GDM1 (cell line): ENCODE measurements at regions not wholly inside any gene's neighbourhood (a gene's known extent, or its start where the extent isn't known, plus 50 kb on each side); places are given as distances from the start of the nearest gene placed in this dataset.

Source experiments
- DNase-seq: peaks from one replicate; lab custom pipeline; 2025; lab: John Stamatoyannopoulos, UW

GRCh38 chr18:54020156-54020745 lies 204.2 kb downstream of the MBD2 start:
- no peak for DNase-seq

GRCh38 chr18:54019641-54020040 lies 204.8 kb downstream of the MBD2 start:
- no peak for DNase-seq

GRCh38 chr18:54013452-54013851 lies 211.0 kb downstream of the MBD2 start:
- no peak for DNase-seq

- no peak for DNase-seq
These were observed 219.6 kb downstream of the MBD2 start for GRCh38 chr18:54004828-54005227.

- no peak for DNase-seq
These were observed 221.3 kb downstream of the MBD2 start for GRCh38 chr18:54003195-54003594.

- DNase-seq: no peak
These were observed 227.4 kb downstream of the MBD2 start for GRCh38 chr18:53997064-53997463.

GRCh38 chr18:53994016-53994415 lies 230.5 kb downstream of the MBD2 start:
- no peak for DNase-seq

- DNase-seq: no peak
These were observed 232.7 kb downstream of the MBD2 start for GRCh38 chr18:53991805-53992204.

- no peak for DNase-seq
These were observed 233.3 kb downstream of the MBD2 start for GRCh38 chr18:53991202-53991601.

- no peak for DNase-seq
These were observed 234.0 kb downstream of the MBD2 start for GRCh38 chr18:53990485-53990884.

GRCh38 chr18:53984021-53984420 lies 240.4 kb downstream of the MBD2 start:
- DNase-seq: no peak

- no peak for DNase-seq
These were observed 253.1 kb downstream of the MBD2 start for GRCh38 chr18:53971331-53971730.

GRCh38 chr18:53952700-53953099 lies 271.8 kb downstream of the MBD2 start:
- no peak for DNase-seq

- DNase-seq: no peak
These were observed 273.9 kb downstream of the MBD2 start for GRCh38 chr18:53950545-53950944.

- DNase-seq: no peak
These were observed 275.5 kb downstream of the MBD2 start for GRCh38 chr18:53948991-53949390.

- DNase-seq: no peak
These were observed 277.3 kb downstream of the MBD2 start for GRCh38 chr18:53947092-53947640.

- no peak for DNase-seq
These were observed 277.9 kb downstream of the MBD2 start for GRCh38 chr18:53946594-53946993.

GRCh38 chr18:53944721-53945120 lies 279.7 kb downstream of the MBD2 start:
- DNase-seq: no peak

GRCh38 chr18:53943326-53943860 lies 281.1 kb downstream of the MBD2 start:
- no peak for DNase-seq

GRCh38 chr18:53941601-53942338 lies 282.7 kb downstream of the MBD2 start:
- no peak for DNase-seq

GRCh38 chr18:53937037-53937436 lies 287.4 kb downstream of the MBD2 start:
- DNase-seq: no peak

GRCh38 chr18:53935803-53936202 lies 288.7 kb downstream of the MBD2 start:
- DNase-seq: no peak

- DNase-seq: no peak
These were observed 289.1 kb downstream of the MBD2 start for GRCh38 chr18:53935399-53935798.
